ENCODE measurements at regions not wholly inside any gene's neighbourhood (a gene's known extent, or its start where the extent isn't known, plus 50 kb on each side); places are given as distances from the start of the nearest gene placed in this dataset.

DNA sequence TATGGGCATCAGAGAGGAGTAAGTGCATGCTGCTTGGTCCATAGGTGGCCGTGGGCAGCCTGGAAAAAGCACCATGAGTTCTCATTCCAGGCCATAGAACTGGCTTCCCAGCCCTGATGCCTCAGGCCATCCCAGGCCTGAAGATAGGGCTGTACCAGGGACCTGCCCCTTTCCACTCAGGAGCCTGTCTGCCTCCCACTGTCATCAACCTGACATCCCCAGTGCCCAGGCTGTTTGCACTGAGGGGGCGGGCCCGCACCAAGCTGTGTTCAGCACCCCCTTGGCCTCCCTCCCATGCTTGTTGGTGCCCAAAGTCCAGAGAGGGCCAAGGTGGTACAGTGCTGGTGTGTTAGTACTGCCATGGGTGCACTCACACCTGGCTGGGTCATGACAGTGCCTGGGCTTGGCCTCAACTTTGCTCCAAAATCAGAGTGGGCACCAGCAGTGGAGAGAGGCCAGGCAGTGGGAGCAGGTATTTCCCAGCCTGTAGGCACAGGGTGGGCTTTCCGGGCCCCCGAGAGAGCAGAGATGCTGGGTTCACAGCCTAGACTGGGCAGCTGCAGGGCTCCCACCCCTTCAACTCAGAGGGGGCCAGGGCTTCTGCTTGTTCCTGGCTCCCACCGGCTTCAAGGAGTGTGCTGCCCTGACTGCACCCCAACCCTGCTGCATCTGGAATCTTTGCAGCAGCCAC lies 556.1 kb downstream of the SI start:
- TF ChIP-seq, protein P1, sequence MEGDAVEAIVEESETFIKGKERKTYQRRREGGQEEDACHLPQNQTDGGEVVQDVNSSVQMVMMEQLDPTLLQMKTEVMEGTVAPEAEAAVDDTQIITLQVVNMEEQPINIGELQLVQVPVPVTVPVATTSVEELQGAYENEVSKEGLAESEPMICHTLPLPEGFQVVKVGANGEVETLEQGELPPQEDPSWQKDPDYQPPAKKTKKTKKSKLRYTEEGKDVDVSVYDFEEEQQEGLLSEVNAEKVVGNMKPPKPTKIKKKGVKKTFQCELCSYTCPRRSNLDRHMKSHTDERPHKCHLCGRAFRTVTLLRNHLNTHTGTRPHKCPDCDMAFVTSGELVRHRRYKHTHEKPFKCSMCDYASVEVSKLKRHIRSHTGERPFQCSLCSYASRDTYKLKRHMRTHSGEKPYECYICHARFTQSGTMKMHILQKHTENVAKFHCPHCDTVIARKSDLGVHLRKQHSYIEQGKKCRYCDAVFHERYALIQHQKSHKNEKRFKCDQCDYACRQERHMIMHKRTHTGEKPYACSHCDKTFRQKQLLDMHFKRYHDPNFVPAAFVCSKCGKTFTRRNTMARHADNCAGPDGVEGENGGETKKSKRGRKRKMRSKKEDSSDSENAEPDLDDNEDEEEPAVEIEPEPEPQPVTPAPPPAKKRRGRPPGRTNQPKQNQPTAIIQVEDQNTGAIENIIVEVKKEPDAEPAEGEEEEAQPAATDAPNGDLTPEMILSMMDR (IDR thresholded peaks at IDR 0.05; ENCODE audit: control extremely low read depth, extremely low read depth), result no peak
- no peak overlapping the region for H3K9ac ChIP-seq (ENCODE audit: insufficient read depth in 1 of 2, low read length in 2 of 2)
- H3K4me3 ChIP-seq, result no peak overlapping the region
- no peaks in the 10 kb centered on the region for H3K36me3 ChIP-seq (ENCODE audit: control insufficient read depth in 4 of 4, insufficient read depth in 4 of 4, low read length in 4 of 4)
- H3K27me3 ChIP-seq (ENCODE audit: control insufficient read depth in 3 of 3, insufficient read depth in 3 of 3, low read length in 2 of 3), result no peaks in the 10 kb centered on the region
- no peak overlapping the region for H3K27ac ChIP-seq (ENCODE audit: low read depth in 1 of 2, low read length in 1 of 2)
- peaks cover 0 to 18% (median 1%) of the 10 kb centered on the region in 4 donors for H3K9me3 ChIP-seq (ENCODE audit: control insufficient read depth in 4 of 4, insufficient read depth in 3 of 4, low read length in 3 of 4)
- no peaks in the 10 kb centered on the region for H3K4me1 ChIP-seq (ENCODE audit: control insufficient read depth in 5 of 5, insufficient read depth in 5 of 5, low read length in 5 of 5)
- WGBS, 2 donors, result 90 to 91% methylated on average over 6 of the region's 6 CpGs
- ATAC-seq (ENCODE audit: insufficient read depth, low FRiP score) (no peak), DNase-seq (no peak)

DNA sequence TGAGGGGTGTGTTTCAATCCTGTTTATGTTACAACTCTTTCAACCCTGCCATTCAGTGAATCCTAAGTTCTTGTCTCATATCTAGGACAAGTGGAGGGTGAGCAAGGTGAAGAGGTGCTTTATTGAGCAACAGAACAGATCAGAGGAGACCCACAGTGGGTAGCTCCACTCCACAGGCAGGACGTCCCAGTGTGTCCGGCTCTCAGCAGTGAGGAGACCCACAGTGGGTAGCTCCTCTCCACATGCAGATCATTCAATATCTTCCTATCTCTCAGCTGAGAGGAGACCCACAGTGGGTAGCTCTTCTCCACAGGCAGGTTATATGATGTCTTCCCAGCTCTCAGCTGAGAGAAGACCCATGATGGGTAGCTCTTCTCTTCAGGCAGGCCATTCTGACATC lies 556.7 kb downstream of the SI start:
- TF ChIP-seq, protein P1 (IDR thresholded peaks at IDR 0.05; ENCODE audit: control extremely low read depth, extremely low read depth), result no peak
- DNase-seq, result no peak
- WGBS, 2 donors, result 89 to 91% methylated on average over 2 of the region's 2 CpGs
- Histone ChIP-seq H3K4me1 (ENCODE audit: control insufficient read depth in 5 of 5, insufficient read depth in 5 of 5, low read length in 5 of 5) (no peaks in the 10 kb centered on the region), H3K27ac (ENCODE audit: low read depth in 1 of 2, low read length in 1 of 2) (no peak overlapping the region), H3K27me3 (ENCODE audit: control insufficient read depth in 3 of 3, insufficient read depth in 3 of 3, low read length in 2 of 3) (no peaks in the 10 kb centered on the region), H3K9me3 (ENCODE audit: control insufficient read depth in 4 of 4, insufficient read depth in 3 of 4, low read length in 3 of 4) (peaks cover 0 to 18% (median 1%) of the 10 kb centered on the region in 4 donors), H3K9ac (ENCODE audit: insufficient read depth in 1 of 2, low read length in 2 of 2) (no peak overlapping the region), H3K4me3 (no peak overlapping the region), H3K36me3 (ENCODE audit: control insufficient read depth in 4 of 4, insufficient read depth in 4 of 4, low read length in 4 of 4) (no peaks in the 10 kb centered on the region)
- ATAC-seq (ENCODE audit: insufficient read depth, low FRiP score), result no peak

DNA sequence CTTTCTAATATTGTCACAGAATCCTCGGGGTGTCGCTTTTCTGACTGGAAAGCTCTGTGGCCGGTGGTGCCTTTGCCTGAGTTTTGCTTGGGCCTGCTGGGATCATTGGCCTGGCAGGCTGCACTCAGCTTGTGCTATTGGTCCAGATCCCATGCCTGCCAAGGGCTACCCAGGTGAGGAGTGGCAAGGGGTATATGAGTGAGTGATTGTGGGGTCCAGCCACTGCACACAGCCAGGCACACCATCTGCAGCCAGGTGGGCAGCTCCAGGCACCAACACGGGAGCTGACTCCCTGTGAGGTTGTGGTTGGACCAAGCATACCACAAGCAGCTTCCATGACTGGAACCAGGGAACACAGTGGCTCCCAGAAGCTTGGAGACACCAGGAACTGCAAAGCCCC lies 557.2 kb downstream of the SI start:
- DNase-seq, result no peak

More for the DNA sequence above, 557.2 kb downstream of the SI start:
- no peak overlapping the region for H3K4me3 ChIP-seq
- no peaks in the 10 kb centered on the region for H3K36me3 ChIP-seq (ENCODE audit: control insufficient read depth in 4 of 4, insufficient read depth in 4 of 4, low read length in 4 of 4)
- 69 to 87% methylated on average over 4 of the region's 4 CpGs for WGBS, 2 donors
- H3K9me3 ChIP-seq (ENCODE audit: control insufficient read depth in 4 of 4, insufficient read depth in 3 of 4, low read length in 3 of 4), result peaks cover 0 to 18% (median 1%) of the 10 kb centered on the region in 4 donors
- no peak for ATAC-seq (ENCODE audit: insufficient read depth, low FRiP score)
- TF ChIP-seq, protein P1 (IDR thresholded peaks at IDR 0.05; ENCODE audit: control extremely low read depth, extremely low read depth), result no peak
- no peak overlapping the region for H3K27ac ChIP-seq (ENCODE audit: low read depth in 1 of 2, low read length in 1 of 2)
- H3K4me1 ChIP-seq (ENCODE audit: control insufficient read depth in 5 of 5, insufficient read depth in 5 of 5, low read length in 5 of 5), result no peaks in the 10 kb centered on the region
- no peaks in the 10 kb centered on the region for H3K27me3 ChIP-seq (ENCODE audit: control insufficient read depth in 3 of 3, insufficient read depth in 3 of 3, low read length in 2 of 3)
- H3K9ac ChIP-seq (ENCODE audit: insufficient read depth in 1 of 2, low read length in 2 of 2), result no peak overlapping the region

All from lung (tissue), 11 donors.